ENCODE measurements at regions not wholly inside any gene's neighbourhood (a gene's known extent, or its start where the extent isn't known, plus 50 kb on each side); places are given as distances from the start of the nearest gene placed in this dataset.
"Not testable (repeated sequence)": the region's sequence is repeated elsewhere in the genome, so short reads cannot be mapped to it uniquely, and the experiment has no call there.

GRCh38 chr17:70521821-70522256 is 352.5 kb downstream of the KCNJ2 start:
- H3K4me3 ChIP-seq (ENCODE audit: low read length) = no peak overlapping the region
- WGBS = 2% methylated on average over 3 of the region's 3 CpGs
- peaks cover 2% of the 10 kb centered on the region for H3K4me1 ChIP-seq (ENCODE audit: control insufficient read depth, insufficient read depth, low read length)
- H3K27ac ChIP-seq (ENCODE audit: low read length) = no peak overlapping the region
- intact Hi-C loops (cut with DNase I) = no loop called here
- ATAC-seq = peak; percentile 83 to 89
- no peaks in the 10 kb centered on the region for H3K27me3 ChIP-seq (ENCODE audit: control insufficient read depth, insufficient read depth)
- DNase-seq = peak; percentile 50 to 80 (median 61)
- H3K9me3 ChIP-seq (ENCODE audit: control insufficient read depth, low read length) = no peaks in the 10 kb centered on the region

DNA sequence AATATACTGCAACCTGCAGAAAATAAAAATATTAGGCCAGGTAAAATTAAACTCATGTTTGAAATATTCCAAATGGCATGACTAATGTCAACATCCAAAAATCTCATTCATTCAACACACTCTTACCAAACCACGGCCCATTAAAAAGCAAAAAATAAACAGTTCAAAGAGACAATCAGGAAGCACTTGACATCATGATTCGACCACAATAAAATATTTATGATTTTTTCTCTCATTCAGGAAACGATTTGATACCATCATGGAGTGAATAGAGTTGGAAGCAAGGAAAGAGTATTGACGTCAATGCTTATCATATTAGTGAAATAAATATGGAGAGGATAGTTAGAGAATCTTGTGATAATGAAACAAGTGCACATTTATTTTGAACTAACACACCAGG is 354.1 kb downstream of the KCNJ2 start:
- Histone ChIP-seq H3K4me1 (ENCODE audit: control insufficient read depth, insufficient read depth, low read length) (peaks cover 2% of the 10 kb centered on the region), H3K9me3 (ENCODE audit: control insufficient read depth, low read length) (no peaks in the 10 kb centered on the region), H3K4me3 (ENCODE audit: low read length) (no peak overlapping the region), H3K27ac (ENCODE audit: low read length) (no peak overlapping the region), H3K27me3 (ENCODE audit: control insufficient read depth, insufficient read depth) (no peaks in the 10 kb centered on the region)
- DNase-seq (no peak), ATAC-seq (no peak)
- intact Hi-C loops (cut with DNase I) = no loop called here
- 66% methylated on average over 4 of the region's 4 CpGs for WGBS

DNA sequence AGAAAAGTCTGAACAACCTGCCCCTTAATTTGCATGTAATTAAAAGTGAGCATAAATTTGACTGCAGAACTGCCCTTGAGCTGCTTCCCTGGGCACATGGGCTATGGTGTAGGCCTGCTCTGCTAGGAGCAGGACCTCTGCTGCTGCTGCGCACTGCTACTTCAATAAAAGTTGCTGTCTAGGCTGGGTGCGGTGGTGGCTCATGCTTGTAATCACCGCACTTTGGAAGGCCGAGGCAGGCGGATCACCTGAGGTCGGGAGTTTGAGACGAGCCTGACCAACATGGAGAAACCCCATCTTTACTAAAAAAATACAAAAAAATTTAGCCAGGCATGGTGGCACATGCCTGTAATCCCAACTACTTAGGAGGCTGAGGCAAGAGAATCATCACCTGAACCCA is 355.7 kb downstream of the KCNJ2 start:
- H3K27ac ChIP-seq (ENCODE audit: low read length); H3K4me1 ChIP-seq (ENCODE audit: control insufficient read depth, insufficient read depth, low read length); ATAC-seq; H3K27me3 ChIP-seq (ENCODE audit: control insufficient read depth, insufficient read depth); intact Hi-C loops (cut with DNase I); H3K4me3 ChIP-seq (ENCODE audit: low read length); H3K9me3 ChIP-seq (ENCODE audit: control insufficient read depth, low read length); DNase-seq: not testable (repeated sequence)
- WGBS = 98% methylated on average over 7 of the region's 7 CpGs

DNA sequence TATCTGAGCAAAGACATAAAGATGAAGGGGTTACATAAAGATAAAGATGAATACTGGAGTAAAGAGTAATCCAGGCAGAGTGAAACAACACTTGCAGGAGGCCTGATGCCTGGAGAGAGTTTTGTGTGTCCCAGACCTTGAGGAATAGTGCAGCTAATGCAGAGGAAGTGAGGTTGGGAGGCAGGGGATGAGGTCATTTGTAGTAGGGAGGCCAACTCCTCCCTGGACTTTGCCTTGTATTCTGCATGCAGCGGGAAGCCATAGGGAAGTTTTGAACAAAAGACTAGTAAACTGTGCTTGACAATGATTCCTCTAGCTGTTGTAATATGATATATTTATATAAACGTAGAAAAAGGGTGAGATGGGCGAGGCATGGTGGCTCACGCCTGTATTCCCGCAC is 356.6 kb downstream of the KCNJ2 start:
- intact Hi-C loops (cut with DNase I) = no loop called here
- no peaks in the 10 kb centered on the region for H3K9me3 ChIP-seq (ENCODE audit: control insufficient read depth, low read length)
- peaks cover 2% of the 10 kb centered on the region for H3K4me1 ChIP-seq (ENCODE audit: control insufficient read depth, insufficient read depth, low read length)
- ATAC-seq (no peak), DNase-seq (no peak)
- no peaks in the 10 kb centered on the region for H3K27me3 ChIP-seq (ENCODE audit: control insufficient read depth, insufficient read depth)
- 90% methylated on average over 5 of the region's 5 CpGs for WGBS
- H3K4me3 ChIP-seq (ENCODE audit: low read length) = no peak overlapping the region
- H3K27ac ChIP-seq (ENCODE audit: low read length) = no peak overlapping the region

DNA sequence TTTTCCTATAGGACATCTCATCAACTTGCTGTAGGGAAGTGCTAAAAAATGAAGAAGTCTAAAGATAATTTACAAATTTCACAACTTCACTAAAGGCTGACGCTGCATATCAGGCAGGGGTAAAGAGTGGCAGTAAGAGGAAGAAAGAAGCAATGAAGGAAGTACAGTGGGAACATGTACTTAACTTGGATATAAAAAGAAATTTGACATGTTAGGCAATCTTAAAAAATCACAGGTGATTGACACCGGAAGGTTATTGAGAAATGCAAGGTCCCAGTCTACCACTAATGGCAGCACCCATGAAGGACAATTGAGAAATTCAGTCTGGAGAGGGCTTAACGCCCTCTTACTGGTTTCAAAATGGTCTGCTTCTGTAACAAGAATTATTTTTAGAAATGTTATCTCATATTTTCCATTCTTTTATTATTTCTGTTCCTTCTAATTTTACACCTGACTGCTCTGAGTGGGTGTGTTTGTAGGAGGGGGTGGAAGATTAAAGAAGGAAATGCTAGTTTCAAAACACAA is 358.1 kb downstream of the KCNJ2 start:
- no peaks in the 10 kb centered on the region for H3K27me3 ChIP-seq (ENCODE audit: control insufficient read depth, insufficient read depth)
- H3K9me3 ChIP-seq (ENCODE audit: control insufficient read depth, low read length) = no peaks in the 10 kb centered on the region
- ATAC-seq = peak in 1 of 2 donors; percentile 59
- intact Hi-C loops (cut with DNase I) = no loop called here
- no peak for DNase-seq
- H3K27ac ChIP-seq (ENCODE audit: low read length) = no peak overlapping the region
- H3K4me3 ChIP-seq (ENCODE audit: low read length) = no peak overlapping the region
- WGBS = 65% methylated on average over 3 of the region's 3 CpGs
- H3K4me1 ChIP-seq (ENCODE audit: control insufficient read depth, insufficient read depth, low read length) = no peaks in the 10 kb centered on the region

DNA sequence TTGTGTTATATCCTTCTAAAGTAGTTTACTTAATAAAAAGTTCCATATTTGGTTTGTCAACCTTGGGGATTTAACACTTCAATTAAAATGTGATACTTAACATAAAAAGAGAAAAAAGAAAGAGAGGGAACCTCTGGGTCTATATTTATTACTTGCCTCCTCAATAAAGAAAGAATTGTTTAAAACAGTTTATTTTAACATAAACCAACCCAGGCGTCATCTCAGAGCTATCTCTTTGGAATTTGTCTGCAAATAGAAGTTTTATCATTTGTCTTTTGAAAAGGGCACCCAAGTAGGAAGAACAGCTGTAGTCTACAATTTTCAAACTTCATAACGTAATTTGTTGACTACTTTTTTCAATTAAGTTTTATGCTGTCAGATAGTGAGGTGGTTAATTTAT is 364.1 kb downstream of the KCNJ2 start:
- ATAC-seq (no peak), DNase-seq (no peak)
- WGBS = 55% methylated on average over 2 of the region's 2 CpGs
- no peaks in the 10 kb centered on the region for H3K9me3 ChIP-seq (ENCODE audit: control insufficient read depth, low read length)
- no peaks in the 10 kb centered on the region for H3K27me3 ChIP-seq (ENCODE audit: control insufficient read depth, insufficient read depth)
- intact Hi-C loops (cut with DNase I) = no loop called here
- no peaks in the 10 kb centered on the region for H3K4me1 ChIP-seq (ENCODE audit: control insufficient read depth, insufficient read depth, low read length)
- no peak overlapping the region for H3K27ac ChIP-seq (ENCODE audit: low read length)
- no peak overlapping the region for H3K4me3 ChIP-seq (ENCODE audit: low read length)

- DNase-seq (no peak), ATAC-seq (no peak)
- H3K4me3 ChIP-seq (ENCODE audit: low read length) = no peak overlapping the region
- intact Hi-C loops (cut with DNase I) = no loop called here
- no peaks in the 10 kb centered on the region for H3K4me1 ChIP-seq (ENCODE audit: control insufficient read depth, insufficient read depth, low read length)
- 90% methylated on average over 1 of the region's 1 CpG for WGBS
- H3K27ac ChIP-seq (ENCODE audit: low read length) = no peak overlapping the region
- H3K9me3 ChIP-seq (ENCODE audit: control insufficient read depth, low read length) = no peaks in the 10 kb centered on the region
- H3K27me3 ChIP-seq (ENCODE audit: control insufficient read depth, insufficient read depth) = no peaks in the 10 kb centered on the region
Measured at GRCh38 chr17:70535986-70536385, 366.7 kb downstream of the KCNJ2 start.

GRCh38 chr17:70539132-70539924 is 370.0 kb downstream of the KCNJ2 start:
- H3K4me1 ChIP-seq (ENCODE audit: control insufficient read depth, insufficient read depth, low read length) = no peaks in the 10 kb centered on the region
- H3K27me3 ChIP-seq (ENCODE audit: control insufficient read depth, insufficient read depth) = no peaks in the 10 kb centered on the region
- ATAC-seq (no peak), DNase-seq (no peak)
- WGBS = 55% methylated on average over 7 of the region's 7 CpGs
- intact Hi-C loops (cut with DNase I) = no loop called here
- H3K4me3 ChIP-seq (ENCODE audit: low read length) = no peak overlapping the region
- H3K27ac ChIP-seq (ENCODE audit: low read length) = no peak overlapping the region
- H3K9me3 ChIP-seq (ENCODE audit: control insufficient read depth, low read length) = no peaks in the 10 kb centered on the region

DNA sequence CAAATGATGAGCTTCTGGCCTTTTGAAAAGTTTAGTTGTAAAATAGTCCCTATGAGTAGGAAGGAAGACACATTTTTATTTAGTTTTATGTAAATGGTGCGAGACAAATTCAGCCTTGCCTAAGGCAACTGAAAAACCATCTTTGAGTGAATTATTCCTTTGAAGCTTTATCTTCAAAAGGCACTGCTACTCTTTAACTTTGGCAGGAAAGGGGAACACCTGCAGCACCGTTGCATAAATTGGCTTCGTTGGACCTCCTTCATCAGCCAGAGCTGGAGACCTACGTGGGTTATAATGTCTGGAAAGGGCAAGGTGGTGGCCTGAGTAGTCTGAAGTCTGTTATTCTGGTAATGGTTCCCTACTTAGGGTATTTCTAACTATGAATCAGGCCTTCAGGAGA is 373.5 kb downstream of the KCNJ2 start:
- ATAC-seq (no peak), DNase-seq (no peak)
- Histone ChIP-seq H3K4me1 (ENCODE audit: control insufficient read depth, insufficient read depth, low read length) (no peaks in the 10 kb centered on the region), H3K27me3 (ENCODE audit: control insufficient read depth, insufficient read depth) (no peaks in the 10 kb centered on the region), H3K9me3 (ENCODE audit: control insufficient read depth, low read length) (no peaks in the 10 kb centered on the region), H3K4me3 (ENCODE audit: low read length) (no peak overlapping the region), H3K27ac (ENCODE audit: low read length) (no peak overlapping the region)
- intact Hi-C loops (cut with DNase I) = no loop called here
- WGBS = 86% methylated on average over 4 of the region's 4 CpGs

DNA sequence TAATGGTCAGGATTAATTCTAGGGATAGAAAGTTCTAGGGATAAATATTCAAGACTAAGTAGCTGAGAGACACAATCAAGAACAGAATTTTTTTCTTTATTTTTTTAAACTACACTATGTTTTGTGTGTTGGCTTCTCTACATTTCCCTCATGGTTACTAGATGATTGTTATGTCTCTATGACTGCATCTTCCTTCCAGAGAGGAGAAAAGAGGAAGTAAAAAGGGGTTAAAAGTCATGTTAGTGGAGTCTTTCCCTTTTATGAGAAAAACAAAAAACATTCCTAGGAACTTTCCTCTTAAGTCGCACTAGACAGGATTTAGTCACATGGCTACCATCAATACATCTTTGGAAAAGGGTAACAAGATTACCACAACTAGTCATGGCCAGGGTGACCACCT is 375.0 kb downstream of the KCNJ2 start:
- DNase-seq (no peak), ATAC-seq (no peak)
- H3K27ac ChIP-seq (ENCODE audit: low read length) = no peak overlapping the region
- intact Hi-C loops (cut with DNase I) = no loop called here
- no peak overlapping the region for H3K4me3 ChIP-seq (ENCODE audit: low read length)
- WGBS = 72% methylated on average over 1 of the region's 1 CpG
- H3K9me3 ChIP-seq (ENCODE audit: control insufficient read depth, low read length) = no peaks in the 10 kb centered on the region
- H3K27me3 ChIP-seq (ENCODE audit: control insufficient read depth, insufficient read depth) = no peaks in the 10 kb centered on the region
- no peaks in the 10 kb centered on the region for H3K4me1 ChIP-seq (ENCODE audit: control insufficient read depth, insufficient read depth, low read length)

DNA sequence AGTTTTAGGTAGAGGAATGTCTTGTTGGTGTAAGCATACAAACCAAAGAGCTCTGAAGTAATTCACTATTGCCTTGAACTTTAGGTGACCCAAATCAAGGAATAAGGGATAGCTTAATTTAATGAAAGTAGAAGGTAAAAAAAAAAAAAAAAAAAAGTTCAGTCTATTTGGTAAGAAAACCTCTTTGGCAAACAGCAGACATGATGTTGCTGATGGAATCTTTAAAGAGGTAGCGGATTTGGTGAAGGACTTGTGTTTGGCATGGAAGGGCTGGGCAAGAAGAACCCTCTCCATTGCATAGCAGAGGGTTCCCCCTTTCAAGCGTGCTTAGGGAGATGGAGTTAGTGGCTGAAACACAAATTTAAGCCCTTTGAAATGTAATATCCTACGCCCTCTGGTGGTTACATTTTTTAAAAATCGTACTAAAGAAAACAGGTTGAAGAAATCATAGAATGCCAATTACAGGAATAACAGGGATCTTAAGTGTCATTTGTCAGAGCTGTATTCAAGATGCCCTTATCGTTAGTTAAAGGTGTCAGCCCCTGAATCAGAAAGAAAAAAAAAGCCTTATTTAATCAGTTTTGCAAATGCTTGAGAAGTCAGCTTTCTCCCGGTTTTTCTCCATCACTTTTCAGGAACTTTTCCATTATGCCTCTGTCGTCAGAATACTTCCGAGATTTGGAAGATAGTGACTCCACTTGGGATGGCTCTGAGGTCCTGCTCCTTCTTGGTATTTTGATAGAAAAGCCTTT is 383.1 kb downstream of the KCNJ2 start:
- Histone ChIP-seq H3K4me1 (ENCODE audit: control insufficient read depth, insufficient read depth, low read length) (no peaks in the 10 kb centered on the region), H3K4me3 (ENCODE audit: low read length) (no peak overlapping the region), H3K27ac (ENCODE audit: low read length) (no peak overlapping the region), H3K9me3 (ENCODE audit: control insufficient read depth, low read length) (no peaks in the 10 kb centered on the region), H3K27me3 (ENCODE audit: control insufficient read depth, insufficient read depth) (no peaks in the 10 kb centered on the region)
- intact Hi-C loops (cut with DNase I) = loop anchor here in 2 of 4 donors (5.0 to 10.0 kb wide), 2 partner anchors 388 to 985 kb away; partner anchors contain the start of gene KCNJ2 (in 2 of the 2)
- no peak for DNase-seq
- peak; percentile 56 to 69 for ATAC-seq
- 19% methylated on average over 8 of the region's 8 CpGs for WGBS
